ENCODE measurements at regions not wholly inside any gene's neighbourhood (a gene's known extent, or its start where the extent isn't known, plus 50 kb on each side); places are given as distances from the start of the nearest gene placed in this dataset.

- Histone ChIP-seq H3K27ac (no peak overlapping the region), H3K4me3 (no peak overlapping the region), H3K4me2 (no peak overlapping the region), H3K27me3 (no peaks in the 10 kb centered on the region), H3K9ac (no peak overlapping the region), H3K36me3 (no peaks in the 10 kb centered on the region), H3K9me3 (replicated peaks in 1 of 11) (peaks cover 0 to 11% (median 4%) of the 10 kb centered on the region in 11 experiments; a peak in 7 of 22 replicates), H4K20me1 (no peaks in the 10 kb centered on the region), H3K4me1 (no peaks in the 10 kb centered on the region)
- TF ChIP-seq Cebpa-rat (IDR thresholded peaks at IDR 0.05), result no peak
Measured at GRCh38 chr3:76631251-76631650, 408.6 kb upstream of the ROBO2 start.

GRCh38 chr3:76638006-76638405 is 401.9 kb upstream of the ROBO2 start:
- Histone ChIP-seq H3K9me3 (replicated peaks in 1 of 11) (peaks cover 0 to 7% (median 0%) of the 10 kb centered on the region in 11 experiments; a peak in 1 of 22 replicates), H3K9ac (no peak overlapping the region), H3K4me3 (no peak overlapping the region), H3K27ac (no peak overlapping the region), H3K4me2 (no peak overlapping the region), H4K20me1 (no peaks in the 10 kb centered on the region), H3K36me3 (no peaks in the 10 kb centered on the region), H3K27me3 (no peaks in the 10 kb centered on the region), H3K4me1 (no peaks in the 10 kb centered on the region)
- TF ChIP-seq Cebpa-rat (IDR thresholded peaks at IDR 0.05), result no peak

GRCh38 chr3:76643623-76644304 is 396.1 kb upstream of the ROBO2 start:
- Histone ChIP-seq H3K27me3 (no peaks in the 10 kb centered on the region), H3K4me3 (no peak overlapping the region), H4K20me1 (no peaks in the 10 kb centered on the region), H3K27ac (no peak overlapping the region), H3K4me1 (no peaks in the 10 kb centered on the region), H3K4me2 (no peak overlapping the region), H3K9me3 (replicated peaks in 1 of 11) (no peaks in the 10 kb centered on the region), H3K9ac (no peak overlapping the region), H3K36me3 (no peaks in the 10 kb centered on the region)
- TF ChIP-seq Cebpa-rat (IDR thresholded peaks at IDR 0.05), result no peak

GRCh38 chr3:76644305-76644675 is 395.6 kb upstream of the ROBO2 start:
- Histone ChIP-seq H3K9me3 (replicated peaks in 1 of 11) (no peaks in the 10 kb centered on the region), H3K36me3 (no peaks in the 10 kb centered on the region), H4K20me1 (no peaks in the 10 kb centered on the region), H3K9ac (no peak overlapping the region), H3K27ac (no peak overlapping the region), H3K4me2 (no peak overlapping the region), H3K4me1 (no peaks in the 10 kb centered on the region), H3K4me3 (no peak overlapping the region), H3K27me3 (no peaks in the 10 kb centered on the region)
- TF ChIP-seq Cebpa-rat (IDR thresholded peaks at IDR 0.05), result no peak

GRCh38 chr3:76645724-76646123 is 394.2 kb upstream of the ROBO2 start:
- Histone ChIP-seq H3K9ac (no peak overlapping the region), H3K9me3 (replicated peaks in 1 of 11) (no peaks in the 10 kb centered on the region), H3K4me2 (no peak overlapping the region), H4K20me1 (no peaks in the 10 kb centered on the region), H3K27me3 (no peaks in the 10 kb centered on the region), H3K4me3 (no peak overlapping the region), H3K27ac (no peak overlapping the region), H3K36me3 (no peaks in the 10 kb centered on the region), H3K4me1 (no peaks in the 10 kb centered on the region)
- no peak for TF ChIP-seq Cebpa-rat (IDR thresholded peaks at IDR 0.05)

GRCh38 chr3:76646921-76647562 is 392.9 kb upstream of the ROBO2 start:
- H3K4me2 ChIP-seq, result no peak overlapping the region
- no peak overlapping the region for H3K27ac ChIP-seq
- H3K9ac ChIP-seq, result no peak overlapping the region
- no peaks in the 10 kb centered on the region for H3K36me3 ChIP-seq
- H3K9me3 ChIP-seq (replicated peaks in 1 of 11), result no peaks in the 10 kb centered on the region
- no peak for TF ChIP-seq Cebpa-rat (IDR thresholded peaks at IDR 0.05)
- no peaks in the 10 kb centered on the region for H3K27me3 ChIP-seq
- no peaks in the 10 kb centered on the region for H4K20me1 ChIP-seq
- no peak overlapping the region for H3K4me3 ChIP-seq
- H3K4me1 ChIP-seq, result no peaks in the 10 kb centered on the region

- no peak overlapping the region for H3K9ac ChIP-seq
- no peaks in the 10 kb centered on the region for H3K27me3 ChIP-seq
- no peak overlapping the region for H3K4me2 ChIP-seq
- no peaks in the 10 kb centered on the region for H3K36me3 ChIP-seq
- no peak overlapping the region for H3K4me3 ChIP-seq
- H3K4me1 ChIP-seq, result no peaks in the 10 kb centered on the region
- no peak overlapping the region for H3K27ac ChIP-seq
- no peaks in the 10 kb centered on the region for H4K20me1 ChIP-seq
- no peaks in the 10 kb centered on the region for H3K9me3 ChIP-seq (replicated peaks in 1 of 11)
- no peak for TF ChIP-seq Cebpa-rat (IDR thresholded peaks at IDR 0.05)
Measured at GRCh38 chr3:76651784-76652183, 388.1 kb upstream of the ROBO2 start.

GRCh38 chr3:76652524-76652923 is 387.4 kb upstream of the ROBO2 start:
- Histone ChIP-seq H3K36me3 (no peaks in the 10 kb centered on the region), H3K4me3 (no peak overlapping the region), H3K27ac (no peak overlapping the region), H3K9me3 (replicated peaks in 1 of 11) (no peaks in the 10 kb centered on the region), H3K9ac (no peak overlapping the region), H4K20me1 (no peaks in the 10 kb centered on the region), H3K4me2 (no peak overlapping the region), H3K27me3 (no peaks in the 10 kb centered on the region), H3K4me1 (no peaks in the 10 kb centered on the region)
- TF ChIP-seq Cebpa-rat (IDR thresholded peaks at IDR 0.05), result no peak

GRCh38 chr3:76653640-76654251 is 386.2 kb upstream of the ROBO2 start:
- no peaks in the 10 kb centered on the region for H3K36me3 ChIP-seq
- H3K4me2 ChIP-seq, result no peak overlapping the region
- no peaks in the 10 kb centered on the region for H3K9me3 ChIP-seq (replicated peaks in 1 of 11)
- H3K4me1 ChIP-seq, result no peaks in the 10 kb centered on the region
- H3K9ac ChIP-seq, result no peak overlapping the region
- no peak for TF ChIP-seq Cebpa-rat (IDR thresholded peaks at IDR 0.05)
- no peaks in the 10 kb centered on the region for H3K27me3 ChIP-seq
- H4K20me1 ChIP-seq, result no peaks in the 10 kb centered on the region
- no peak overlapping the region for H3K27ac ChIP-seq
- no peak overlapping the region for H3K4me3 ChIP-seq

All from BLaER1 treated with 17β-estradiol and CSF1 and Interleukin-3, amounts not matched to agents 10 nM and 100 nM (cell line).